Stimulated activated naive CD8-positive, alpha-beta T cell treated with anti-CD3 and anti-CD28 coated beads, Interleukin-15, Interleukin-2, amounts not matched to agents 100 U/mL and 50 U/mL, for 24 hours (primary cell): ENCODE measurements at regions not wholly inside any gene's neighbourhood (a gene's known extent, or its start where the extent isn't known, plus 50 kb on each side); places are given as distances from the start of the nearest gene placed in this dataset.
"Not testable (repeated sequence)": the region's sequence is repeated elsewhere in the genome, so short reads cannot be mapped to it uniquely, and the experiment has no call there.

Source experiments
- ATAC-seq: fragments of 150-1000 bp; cut with Tn5 transposase; one replicate; pipeline ENCODE4 v1.10.0; 2021
- DNase-seq: peaks from one replicate; pipeline ENCODE4 v3.0.0; 2021

DNA sequence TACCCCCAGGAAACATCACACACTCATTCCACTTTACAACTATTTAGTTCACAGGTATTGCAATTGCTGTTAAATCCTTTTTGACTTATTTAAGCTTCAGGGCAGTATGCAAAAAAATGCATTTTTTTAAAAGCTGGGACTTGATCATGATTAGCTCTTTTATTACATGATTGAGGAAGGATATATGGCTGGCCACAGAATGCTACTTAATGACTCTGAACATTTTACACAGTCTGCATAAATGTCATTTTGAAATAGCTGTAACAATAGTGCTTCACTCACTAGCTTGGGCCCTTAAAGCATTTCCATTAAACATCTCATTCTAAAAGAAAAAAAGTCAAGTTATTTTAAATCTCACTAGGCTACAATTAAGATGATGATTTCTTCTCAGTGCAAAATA is 429.7 kb downstream of the FRK start:
- DNase-seq (no peak), ATAC-seq (no peak)

DNA sequence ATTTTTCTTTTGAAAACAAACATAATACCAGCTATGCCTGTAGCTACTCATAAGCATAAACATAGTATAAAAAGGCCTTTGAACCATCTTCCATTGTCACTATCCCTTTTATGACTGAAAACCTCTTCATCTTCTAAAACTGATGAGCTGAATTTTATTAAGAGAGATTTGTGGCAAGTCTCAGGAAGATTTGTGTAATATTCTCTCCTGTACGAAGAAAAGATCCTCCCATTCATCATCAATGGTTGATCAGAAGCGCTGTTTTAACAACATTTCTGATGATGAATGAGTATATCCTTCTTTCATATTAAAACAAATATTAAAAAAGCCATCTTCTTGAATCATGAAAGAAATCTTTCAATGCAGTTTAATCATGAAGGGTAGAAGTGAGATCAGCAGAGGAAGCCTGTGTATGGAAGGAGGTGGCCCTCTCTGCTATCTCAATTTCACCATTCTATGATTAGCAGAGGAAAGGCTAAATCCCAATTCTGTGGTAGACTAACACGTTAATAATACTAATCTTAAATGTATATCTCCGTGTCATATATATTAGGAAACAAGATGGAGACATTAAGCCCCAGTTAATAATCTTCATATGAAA is 430.2 kb downstream of the FRK start:
- no peak for ATAC-seq

DNA sequence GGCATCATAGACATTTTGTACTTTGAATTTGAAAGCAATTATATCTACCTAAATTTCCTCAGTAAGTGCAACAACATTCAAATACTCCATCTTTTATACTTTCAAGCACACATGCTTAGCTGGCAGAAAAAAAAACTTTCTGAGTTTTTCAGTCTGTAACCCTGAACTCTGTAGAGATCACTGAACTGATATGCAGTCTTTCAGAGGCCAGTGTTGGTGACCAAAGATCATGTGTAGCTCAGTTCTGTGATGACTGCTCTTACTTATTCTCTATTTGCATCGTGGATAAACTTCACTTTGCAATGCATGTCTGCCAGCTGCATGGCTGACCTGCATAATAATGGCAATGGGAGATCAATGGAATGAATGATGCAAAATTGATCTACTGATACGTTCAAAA is 431.3 kb downstream of the FRK start:
- no peak for ATAC-seq
- DNase-seq, result no peak

More for the DNA sequence above, 430.2 kb downstream of the FRK start:
- DNase-seq, result no peak

DNA sequence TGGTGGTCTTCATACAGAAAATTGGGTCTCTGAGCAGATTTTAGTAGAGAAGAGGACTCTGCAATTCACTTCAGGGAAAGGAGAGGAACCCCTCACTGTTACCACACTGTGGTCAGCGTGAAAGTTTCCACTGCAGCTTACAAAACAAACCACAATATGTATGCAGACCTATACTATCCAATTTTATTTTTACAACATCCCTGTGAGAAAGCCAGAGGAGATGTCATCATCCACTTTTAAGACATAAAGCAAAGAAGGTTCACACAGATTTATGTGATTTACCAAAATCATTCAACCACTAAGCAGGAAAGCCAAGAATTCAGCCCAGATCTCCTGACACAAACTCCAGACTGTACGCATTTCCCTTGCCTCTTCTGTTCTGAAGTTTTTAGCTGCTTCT is 442.4 kb downstream of the FRK start:
- no peak for ATAC-seq
- no peak for DNase-seq

DNA sequence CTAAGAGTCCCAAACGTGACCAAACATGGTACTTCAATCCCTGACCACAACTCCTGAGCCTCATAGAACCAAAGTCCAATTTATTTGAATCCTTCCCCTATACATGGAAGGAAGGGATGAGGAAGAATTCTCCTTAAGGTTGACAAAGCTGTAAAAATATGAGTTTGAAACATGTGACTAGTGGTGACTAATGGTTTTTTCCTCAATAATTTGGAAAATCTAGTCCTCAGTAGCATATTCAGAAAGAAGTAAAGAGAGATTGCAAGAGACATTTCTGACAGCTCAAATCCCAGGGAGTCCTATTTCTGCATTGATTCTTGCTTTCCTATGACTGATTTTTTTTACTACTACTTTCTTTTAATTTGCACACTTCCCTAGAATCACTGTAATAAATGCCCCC is 443.7 kb downstream of the FRK start:
- DNase-seq (no peak), ATAC-seq (no peak)

DNA sequence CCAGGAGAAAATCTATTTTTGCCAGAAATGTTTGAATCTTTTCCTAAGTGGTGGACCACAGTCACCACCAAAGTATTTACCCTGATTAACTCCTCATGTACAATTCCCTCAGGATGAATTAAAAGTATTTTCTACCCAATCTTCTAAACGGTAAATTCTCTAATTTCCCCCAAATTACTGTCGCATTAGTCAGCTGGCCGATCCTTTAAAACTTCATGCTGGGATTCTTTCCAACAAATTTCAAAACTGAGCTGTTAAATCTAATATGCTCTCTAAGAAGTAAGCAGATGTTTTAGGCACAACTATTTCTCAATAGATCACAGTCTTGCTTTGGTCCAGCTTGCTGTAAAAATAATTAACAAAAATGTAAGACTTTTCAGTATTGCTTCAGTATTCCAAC is 447.2 kb downstream of the FRK start:
- no peak for ATAC-seq
- no peak for DNase-seq

DNA sequence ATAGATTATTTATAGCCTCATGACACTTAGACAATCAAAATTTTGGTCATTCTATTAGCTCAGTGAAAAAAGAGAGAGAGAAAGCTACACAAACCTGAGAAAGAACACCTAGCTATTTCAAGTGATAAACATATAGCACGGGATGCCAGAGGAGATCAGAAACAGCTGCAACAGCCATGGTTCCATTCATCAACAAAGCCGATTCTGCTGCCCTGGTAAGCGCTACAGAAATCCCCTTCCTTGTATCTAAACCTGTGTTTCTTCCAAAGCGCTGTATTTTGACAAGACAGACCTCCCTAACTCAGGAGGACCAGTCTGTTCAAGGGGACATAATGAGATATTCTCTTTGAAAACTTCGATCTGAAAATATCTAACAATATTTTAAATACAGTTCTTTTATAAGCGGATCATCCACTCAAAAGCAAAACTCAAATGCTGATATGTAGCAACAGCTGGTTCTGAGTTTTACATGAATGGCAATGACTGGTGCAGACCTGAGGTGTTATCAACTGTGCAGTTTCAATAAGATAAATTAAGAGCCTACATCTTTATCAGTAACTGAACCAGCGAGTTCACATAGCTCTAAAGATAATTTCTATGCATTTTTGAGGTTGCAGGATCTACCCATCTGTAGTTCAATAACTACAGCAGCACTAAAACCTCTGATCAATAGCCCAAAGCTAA is 447.8 kb downstream of the FRK start:
- ATAC-seq (no peak), DNase-seq (no peak)

DNA sequence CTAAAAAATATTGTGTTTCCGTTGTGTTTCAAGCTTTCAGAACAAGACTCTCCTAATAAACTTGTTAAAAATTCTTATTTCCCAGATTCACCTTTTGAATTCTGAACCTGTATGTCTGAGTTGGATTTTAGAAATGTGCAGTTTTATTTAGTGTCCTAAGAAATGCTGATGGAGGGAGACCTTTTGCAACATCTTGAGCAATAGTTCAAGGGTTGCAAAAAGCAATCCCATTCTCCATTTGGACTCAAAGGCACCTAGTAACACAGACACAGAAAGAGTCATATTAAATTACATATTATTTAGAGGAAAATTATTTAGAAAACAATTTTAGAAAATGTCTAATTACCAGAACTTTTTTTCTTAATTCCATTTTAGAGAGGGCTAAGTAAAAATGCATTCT is 448.5 kb downstream of the FRK start:
- DNase-seq (no peak), ATAC-seq (no peak)

DNA sequence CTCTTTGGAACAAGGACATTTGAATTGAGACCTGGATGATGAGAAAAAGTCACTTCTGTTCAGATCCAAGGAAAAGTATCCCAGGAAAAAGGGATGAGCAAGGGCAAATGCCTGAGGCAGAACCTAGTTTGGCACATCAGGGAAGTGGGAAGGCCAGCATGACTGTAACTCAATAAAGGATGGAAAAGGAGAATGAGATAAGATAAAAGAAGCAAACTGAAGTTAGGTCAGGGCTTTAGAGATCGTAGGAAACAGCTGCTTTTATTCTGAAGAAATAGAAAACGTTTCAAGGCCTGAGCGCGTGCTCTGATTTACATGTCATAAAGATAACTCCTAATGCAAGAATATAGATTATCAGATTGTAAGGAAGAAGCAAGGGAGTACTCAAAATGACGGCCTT is 450.0 kb downstream of the FRK start:
- DNase-seq (no peak), ATAC-seq (no peak)

DNA sequence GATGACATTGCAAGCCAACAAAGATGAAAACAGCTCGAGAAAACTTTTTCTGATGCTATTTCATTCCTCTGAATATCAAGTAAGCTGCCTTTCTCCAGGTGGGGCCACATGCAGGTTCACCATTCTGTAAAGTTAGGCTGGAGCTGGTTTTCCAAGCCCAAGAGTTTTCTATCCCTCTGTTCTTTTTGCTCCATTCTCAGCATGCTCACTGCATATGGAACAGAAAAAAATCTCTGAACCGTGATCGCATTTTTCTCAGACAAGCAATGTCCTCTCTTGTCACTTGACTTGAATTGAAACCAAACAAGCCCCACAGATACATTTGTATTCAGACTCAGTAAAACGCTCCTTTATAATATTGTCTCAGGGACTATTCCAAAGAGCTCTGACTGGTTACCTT is 451.6 kb downstream of the FRK start:
- DNase-seq, result no peak
- no peak for ATAC-seq

DNA sequence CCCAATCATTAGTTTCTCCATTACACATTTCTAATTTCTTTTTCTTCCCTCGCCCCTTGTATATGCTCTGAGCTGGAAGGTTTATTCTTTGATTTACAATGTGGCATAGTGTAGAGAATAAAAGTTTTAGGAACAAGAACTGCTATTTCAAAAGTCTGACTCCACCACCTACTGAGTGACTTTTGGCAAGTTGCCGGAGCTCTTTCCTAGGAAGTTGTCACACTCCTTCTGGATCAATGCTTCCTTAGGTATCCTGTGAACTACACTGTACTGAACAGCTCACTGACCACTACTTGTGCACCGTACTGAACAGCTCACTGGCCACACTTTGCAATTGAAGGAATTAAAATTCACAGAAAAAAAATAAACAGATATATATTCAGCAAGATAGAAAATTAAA is 458.2 kb downstream of the FRK start:
- DNase-seq (no peak), ATAC-seq (no peak)

DNA sequence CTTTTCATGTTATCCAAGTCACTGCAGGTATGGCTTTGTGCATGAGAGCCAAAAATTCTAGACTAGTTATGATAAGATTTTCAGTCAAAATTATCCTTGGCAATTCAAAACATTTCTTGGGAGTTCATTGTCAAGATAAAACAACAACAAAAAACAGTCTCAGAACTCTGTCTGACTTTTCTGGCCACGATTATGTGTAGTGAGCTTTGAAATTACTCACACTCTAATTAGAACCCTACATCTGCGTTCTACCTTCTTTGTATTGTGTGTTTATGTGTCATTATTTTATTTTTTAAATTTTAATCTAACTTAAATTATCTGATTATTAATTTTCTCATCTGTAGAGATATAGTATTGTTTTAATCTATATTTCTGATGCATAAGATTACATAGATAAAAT is 459.2 kb downstream of the FRK start:
- ATAC-seq, result no peak
- no peak for DNase-seq

DNA sequence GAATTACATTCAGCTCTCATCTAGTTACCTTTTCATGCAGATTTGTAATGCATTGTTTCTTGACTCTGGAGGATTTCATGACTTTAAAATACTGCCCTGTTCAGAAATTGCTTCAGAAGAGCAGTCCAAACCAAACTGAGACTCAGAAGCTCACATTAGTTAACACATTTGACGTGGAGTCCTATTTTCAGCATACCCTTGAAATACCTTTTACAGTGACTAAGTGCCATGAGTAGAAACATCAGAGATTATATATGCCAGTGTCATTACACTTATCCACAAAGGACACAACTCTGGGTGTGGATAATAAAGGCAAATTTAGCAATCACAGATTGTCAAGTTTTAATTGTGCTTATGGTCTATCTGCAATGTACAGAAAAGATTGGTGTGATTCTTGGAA is 459.6 kb downstream of the FRK start:
- DNase-seq, result no peak
- ATAC-seq, result no peak

DNA sequence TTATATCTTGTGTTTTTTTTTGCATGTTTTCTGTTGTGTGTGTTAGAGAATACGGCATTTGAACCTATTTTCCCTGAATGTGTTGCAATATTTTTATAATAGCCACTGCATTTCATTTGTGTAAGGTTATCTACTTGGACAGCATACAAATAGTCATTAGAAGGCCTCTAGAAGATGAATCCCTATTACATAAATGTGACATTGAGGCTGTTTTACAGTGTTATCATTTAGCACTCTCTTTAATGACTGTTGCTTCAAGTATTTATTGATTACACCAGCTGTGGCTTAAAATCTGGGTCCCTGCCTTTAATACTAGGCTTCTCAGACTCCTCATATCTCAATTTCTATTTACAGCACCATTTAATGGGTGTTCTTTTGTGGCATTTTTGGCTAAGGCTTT is 465.8 kb downstream of the FRK start:
- DNase-seq (no peak), ATAC-seq (no peak)

DNA sequence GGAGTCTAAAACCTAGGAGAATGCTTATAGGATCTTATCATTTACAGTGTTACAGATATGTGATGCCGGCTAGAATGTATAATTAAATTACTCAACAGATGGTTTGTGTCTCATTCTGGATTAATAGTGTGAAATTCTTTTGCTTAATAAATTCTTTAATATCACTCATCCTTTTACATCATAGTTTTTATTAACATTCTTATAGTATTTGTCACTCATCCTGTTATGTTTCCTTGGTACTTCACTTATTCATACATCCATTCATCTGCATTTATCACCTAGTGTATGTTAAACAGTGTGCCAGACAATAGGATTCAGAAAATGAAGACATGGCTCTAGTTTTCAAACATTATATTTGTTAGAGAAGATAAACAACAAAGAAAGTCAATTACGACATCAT is 468.7 kb downstream of the FRK start:
- DNase-seq, result no peak
- ATAC-seq, result no peak

DNA sequence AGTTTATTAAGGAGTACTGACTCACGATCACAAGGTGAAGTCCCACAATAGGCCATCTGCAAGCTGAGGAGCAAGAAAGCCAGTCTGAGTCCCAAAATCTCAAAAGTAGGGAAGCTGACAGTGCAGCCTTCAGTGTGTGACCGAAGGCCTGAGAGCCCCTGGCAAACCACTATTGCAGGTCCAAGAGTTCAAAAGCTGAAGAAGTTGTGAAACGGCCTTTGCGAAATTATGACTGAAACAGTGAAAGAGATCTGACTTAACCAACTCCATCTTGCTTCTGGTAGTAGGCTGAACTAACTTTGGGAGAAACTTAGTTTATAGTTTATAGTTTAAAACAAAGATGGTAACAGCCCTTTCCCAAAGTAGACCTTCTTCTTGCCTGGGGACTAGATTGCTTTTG is 471.6 kb downstream of the FRK start:
- DNase-seq, result not testable (repeated sequence)

DNA sequence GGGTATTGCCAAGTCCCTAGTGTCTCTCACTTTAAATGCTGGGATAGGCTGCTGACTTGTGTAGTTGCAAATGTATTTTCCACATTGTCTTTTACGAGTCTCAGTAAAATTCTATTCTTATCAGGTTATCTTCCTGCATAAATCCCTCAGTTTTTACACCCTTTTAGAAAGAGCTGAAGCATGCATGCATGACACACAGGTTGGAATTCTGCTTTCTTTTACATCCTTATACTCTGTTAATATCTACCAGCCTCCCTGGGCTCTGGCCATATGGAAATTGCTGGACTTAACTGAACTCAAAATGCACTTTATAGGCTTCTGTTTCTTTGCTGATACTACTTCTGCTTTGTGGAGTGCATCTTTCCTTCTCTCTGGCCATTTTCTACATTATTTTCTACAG is 477.4 kb downstream of the FRK start:
- no peak for ATAC-seq

More for the DNA sequence above, 471.6 kb downstream of the FRK start:
- ATAC-seq, result not testable (repeated sequence)

DNA sequence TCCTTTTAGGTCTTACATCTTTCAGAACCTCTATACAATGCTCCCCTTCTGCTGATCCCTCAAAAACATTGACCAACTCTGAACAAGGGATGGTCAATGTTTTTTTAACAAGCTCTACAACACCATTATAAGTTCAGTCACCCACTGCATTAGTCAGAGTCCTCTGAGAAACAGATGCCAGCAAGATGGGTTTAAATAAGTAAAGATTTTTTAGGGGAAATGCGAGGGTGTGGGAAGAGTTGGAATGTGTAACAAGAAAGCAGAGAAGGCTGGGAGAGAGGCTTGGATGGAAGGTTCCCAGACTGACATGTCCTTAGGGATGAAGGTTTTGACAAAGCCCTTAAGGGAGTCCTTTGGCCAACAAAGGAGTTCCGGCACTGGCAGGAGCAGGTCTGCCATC is 478.3 kb downstream of the FRK start:
- ATAC-seq (no peak), DNase-seq (no peak)

More for the DNA sequence above, 477.4 kb downstream of the FRK start:
- DNase-seq, result no peak

DNA sequence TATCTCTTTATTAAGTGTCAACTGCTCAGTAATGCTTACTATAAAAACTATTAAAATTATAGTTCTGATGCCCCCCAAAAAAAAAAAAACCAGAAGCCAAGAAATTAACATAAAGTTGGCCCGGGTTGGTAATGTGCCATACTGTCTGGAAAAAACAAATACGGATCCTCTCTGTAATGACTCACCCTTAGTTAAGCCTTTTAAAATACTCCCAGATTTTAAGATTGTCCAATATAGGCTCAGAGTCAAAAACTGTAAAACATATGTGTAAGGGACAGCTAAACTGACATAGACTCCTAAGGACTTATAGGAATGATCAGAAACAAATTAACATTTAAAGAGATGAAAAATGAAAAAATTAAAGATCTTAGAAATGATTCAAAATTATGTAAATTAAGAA is 481.1 kb downstream of the FRK start:
- not testable (repeated sequence) for ATAC-seq

DNA sequence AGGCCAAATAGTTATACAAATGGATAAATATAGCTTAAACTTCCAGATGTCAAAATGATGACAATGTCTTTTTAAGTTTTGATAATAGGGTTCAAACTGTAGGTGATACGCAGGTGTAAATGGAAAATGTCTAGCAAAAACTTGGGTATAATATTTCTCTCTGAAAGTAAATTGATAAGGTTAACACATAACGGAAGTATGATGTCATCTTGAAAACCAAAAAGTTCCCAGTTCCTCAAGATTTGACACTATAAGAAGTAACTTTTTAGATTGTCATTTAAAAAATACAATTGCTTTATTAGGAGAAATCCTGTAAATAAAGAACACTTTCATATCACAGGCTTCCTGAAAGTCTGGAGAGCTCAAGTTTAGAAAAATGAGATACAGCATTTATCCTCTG is 483.4 kb downstream of the FRK start:
- DNase-seq (no peak), ATAC-seq (no peak)

More for the DNA sequence above, 481.1 kb downstream of the FRK start:
- not testable (repeated sequence) for DNase-seq

DNA sequence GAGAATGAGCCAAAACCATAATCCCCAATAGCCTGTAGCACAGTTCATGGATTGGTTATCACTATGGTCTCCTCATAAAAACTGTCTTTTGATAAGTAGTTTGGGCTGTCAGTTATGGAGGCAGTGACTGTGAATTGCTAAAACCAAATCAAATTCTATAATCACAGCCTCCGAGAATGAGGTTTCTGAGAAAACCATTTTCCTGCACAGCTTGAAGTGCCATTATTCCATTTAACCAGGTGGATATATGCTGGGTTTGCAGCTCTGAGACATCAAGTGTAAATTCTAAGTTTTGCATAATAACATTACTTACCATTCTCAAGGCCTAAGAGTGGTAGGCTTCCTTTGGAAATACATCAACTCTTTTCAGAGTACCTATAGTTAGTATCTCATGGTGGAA is 485.4 kb downstream of the FRK start:
- DNase-seq (no peak), ATAC-seq (no peak)

DNA sequence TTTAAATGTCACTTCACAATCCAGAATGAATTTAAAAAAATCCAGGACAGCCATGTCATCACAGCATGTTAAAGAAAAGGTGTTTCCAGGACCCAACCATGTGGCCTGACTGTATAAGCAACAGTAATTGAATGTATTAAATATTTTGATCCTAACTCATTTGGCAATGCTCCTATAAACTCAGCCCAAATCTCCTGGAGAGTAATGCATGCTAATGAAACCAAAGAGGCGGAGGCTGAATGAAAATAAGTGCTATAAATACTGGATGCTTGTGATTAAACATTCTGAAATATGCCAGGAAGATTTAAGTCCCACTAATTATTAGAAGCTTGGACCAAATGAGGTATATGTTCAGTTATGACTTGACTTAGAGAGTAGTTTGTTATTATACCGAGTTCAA is 486.8 kb downstream of the FRK start:
- no peak for DNase-seq
- ATAC-seq, result no peak

DNA sequence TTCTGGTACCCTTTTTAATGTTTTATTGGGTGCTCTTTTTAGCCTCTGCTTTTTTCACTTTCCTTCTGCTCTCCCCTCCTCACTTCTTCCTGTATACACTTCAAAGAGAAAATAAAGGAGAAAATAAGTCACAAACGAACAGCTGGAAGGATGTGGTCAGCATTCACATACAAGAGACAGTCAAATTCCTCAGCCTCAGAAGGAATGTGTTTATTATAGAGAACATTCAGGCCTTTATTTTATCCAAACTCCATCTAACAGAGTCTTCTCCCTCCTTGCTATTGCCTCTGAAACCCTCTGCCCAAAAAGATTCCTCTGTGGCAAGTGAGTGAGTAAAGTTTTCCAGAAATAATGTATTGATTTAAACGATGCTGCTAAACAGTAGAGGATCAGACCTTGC is 490.4 kb downstream of the FRK start:
- no peak for ATAC-seq
- no peak for DNase-seq

DNA sequence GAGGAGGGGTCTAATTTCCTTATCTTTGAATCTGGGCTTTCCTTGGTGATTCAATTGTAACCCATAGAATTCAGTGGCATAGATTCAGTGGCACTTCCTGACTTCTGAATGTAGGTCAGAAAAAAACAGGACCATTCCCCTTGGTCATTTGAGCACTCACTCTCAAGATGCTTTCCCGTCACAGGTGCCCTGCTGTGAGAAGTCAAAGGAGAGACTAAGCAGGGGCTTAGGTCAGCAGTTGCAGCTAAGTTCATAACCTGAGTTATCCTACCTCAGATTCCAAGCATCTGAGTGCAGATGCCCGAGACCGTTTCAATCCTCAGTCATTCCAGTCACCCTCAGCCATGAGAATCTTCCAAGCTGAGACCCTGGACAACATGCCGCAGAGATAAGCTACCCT is 506.6 kb downstream of the FRK start:
- ATAC-seq, result no peak
- no peak for DNase-seq
